DOHH2 (cell line): ENCODE measurements at regions not wholly inside any gene's neighbourhood (a gene's known extent, or its start where the extent isn't known, plus 50 kb on each side); places are given as distances from the start of the nearest gene placed in this dataset.

Source experiments
- H3F3A ChIP-seq: fragments of 200-600 bp; sonication (generic), shearing (Covaris generic); 2 replicates; pipeline ENCODE4 v1.6.0; 2016; ENCODE audit warnings: antibody characterized with exemption, mild to moderate bottlenecking; ENCODE audit not compliant: control insufficient read depth, insufficient read depth
- H3K27ac ChIP-seq: fragments of 200-600 bp; sonication (generic); 2 replicates; pipeline ENCODE4 v1.5.1; 2014; ENCODE audit warnings: low read depth, mild to moderate bottlenecking, low read length, moderate library complexity
- H3K27me3 ChIP-seq: fragments of 200-600 bp; sonication (generic); 2 replicates; pipeline ENCODE4 v1.6.1; 2014; ENCODE audit warnings: mild to moderate bottlenecking, low read length, mixed read lengths; ENCODE audit not compliant: control insufficient read depth
- H3K36me3 ChIP-seq: fragments of 200-600 bp; sonication (generic); 2 replicates; pipeline ENCODE4 v1.6.1; 2014; ENCODE audit warnings: mild to moderate bottlenecking, low read length, moderate library complexity, mixed read lengths; ENCODE audit not compliant: control insufficient read depth
- H3K4me1 ChIP-seq: fragments of 200-600 bp; sonication (generic); 2 replicates; pipeline ENCODE4 v1.6.1; 2014; ENCODE audit warnings: mild to moderate bottlenecking, low read length, mixed read lengths; ENCODE audit not compliant: control insufficient read depth
- H3K4me2 ChIP-seq: fragments of 200-600 bp; sonication (generic); 2 replicates; pipeline ENCODE4 v1.6.0; 2014; ENCODE audit warnings: mild to moderate bottlenecking, low read length, moderate library complexity
- H3K4me3 ChIP-seq: fragments of 200-600 bp; sonication (generic); 2 replicates; pipeline ENCODE4 v1.5.1; 2014; ENCODE audit warnings: mild to moderate bottlenecking, low read length, mixed read lengths
- H3K79me2 ChIP-seq: fragments of 200-600 bp; sonication (generic); 2 replicates; pipeline ENCODE4 v1.6.1; 2014; ENCODE audit warnings: mild to moderate bottlenecking, low read length, mixed read lengths; ENCODE audit not compliant: control insufficient read depth
- H3K9me2 ChIP-seq: fragments of 200-600 bp; sonication (generic); replicated peaks from 2 replicates; pipeline ENCODE4 v1.6.1; 2014; ENCODE audit warnings: mild to moderate bottlenecking, low read length, mixed read lengths; ENCODE audit not compliant: control insufficient read depth
- H3K9me3 ChIP-seq: fragments of 200-600 bp; sonication (generic); 2 replicates; pipeline ENCODE4 v1.6.1; 2014; ENCODE audit warnings: antibody characterized with exemption, low read length, mixed read lengths; ENCODE audit not compliant: control insufficient read depth, insufficient read depth
- H4K20me1 ChIP-seq: fragments of 200-600 bp; sonication (generic); 2 replicates; pipeline ENCODE4 v1.6.0; 2014; ENCODE audit warnings: low read depth, mild to moderate bottlenecking, antibody characterized with exemption, low read length, moderate library complexity; ENCODE audit not compliant: control insufficient read depth, insufficient read depth
- EZH2phosphoT487 ChIP-seq: fragments of 200-600 bp; sonication (generic); IDR thresholded peaks from 2 replicates; pipeline ENCODE4 v1.6.1; 2017; ENCODE audit warnings: borderline replicate concordance, mild to moderate bottlenecking, antibody characterized with exemption, low read length, moderate library complexity, mixed read lengths
- TF ChIP-seq, protein P1 (sequence below): fragments of 200-600 bp; sonication (generic); IDR thresholded peaks from one replicate; pipeline ENCODE4 v1.5.1; 2014; ENCODE audit warnings: antibody characterized with exemption, mild to moderate bottlenecking, low read depth, low read length; ENCODE audit not compliant: poor library complexity, severe bottlenecking

DNA sequence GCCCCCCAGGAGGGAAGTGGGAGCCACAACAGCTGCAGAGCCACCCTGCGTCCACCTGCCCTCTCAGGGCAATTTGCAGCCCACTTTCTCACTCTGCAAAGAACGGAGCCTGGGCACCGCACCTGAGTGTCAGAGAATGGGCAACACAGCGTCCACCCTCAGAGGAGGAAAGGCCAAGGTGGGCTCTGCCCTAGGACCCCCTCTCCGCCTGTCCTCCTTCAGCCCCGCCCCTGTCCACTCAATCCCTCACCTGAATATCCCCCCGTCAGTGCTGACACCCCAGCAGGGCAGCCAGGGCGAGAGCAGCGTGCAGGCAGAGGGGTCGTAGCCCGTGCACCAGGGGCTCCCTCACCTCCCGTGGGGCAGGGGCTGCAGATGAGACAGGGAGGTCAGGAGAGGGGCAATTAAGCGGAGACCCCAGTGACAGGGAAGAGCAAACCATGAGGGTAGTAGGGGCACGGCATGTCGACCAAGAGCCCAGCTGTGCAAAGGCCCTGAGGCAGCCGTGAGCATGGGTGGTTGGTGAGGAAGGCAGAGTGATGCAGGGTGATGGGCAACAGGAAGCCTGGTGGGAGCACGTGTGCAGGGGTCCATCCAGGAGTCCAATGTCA, 140.3 kb downstream of the OLFM1 start:
- Histone ChIP-seq H3K27ac (no peak overlapping the region), H4K20me1 (no peaks in the 10 kb centered on the region), H3K79me2 (no peaks in the 10 kb centered on the region), H3K4me2 (no peak overlapping the region), H3K9me2 (no peaks in the 10 kb centered on the region), H3K9me3 (peaks cover 16% of the 10 kb centered on the region), H3K4me3 (no peak overlapping the region), H3K36me3 (no peaks in the 10 kb centered on the region), H3F3A (no peaks in the 10 kb centered on the region; the same call in 1 of the 2 replicates), H3K27me3 (no peaks in the 10 kb centered on the region), H3K4me1 (no peaks in the 10 kb centered on the region)
- TF ChIP-seq, protein P1, sequence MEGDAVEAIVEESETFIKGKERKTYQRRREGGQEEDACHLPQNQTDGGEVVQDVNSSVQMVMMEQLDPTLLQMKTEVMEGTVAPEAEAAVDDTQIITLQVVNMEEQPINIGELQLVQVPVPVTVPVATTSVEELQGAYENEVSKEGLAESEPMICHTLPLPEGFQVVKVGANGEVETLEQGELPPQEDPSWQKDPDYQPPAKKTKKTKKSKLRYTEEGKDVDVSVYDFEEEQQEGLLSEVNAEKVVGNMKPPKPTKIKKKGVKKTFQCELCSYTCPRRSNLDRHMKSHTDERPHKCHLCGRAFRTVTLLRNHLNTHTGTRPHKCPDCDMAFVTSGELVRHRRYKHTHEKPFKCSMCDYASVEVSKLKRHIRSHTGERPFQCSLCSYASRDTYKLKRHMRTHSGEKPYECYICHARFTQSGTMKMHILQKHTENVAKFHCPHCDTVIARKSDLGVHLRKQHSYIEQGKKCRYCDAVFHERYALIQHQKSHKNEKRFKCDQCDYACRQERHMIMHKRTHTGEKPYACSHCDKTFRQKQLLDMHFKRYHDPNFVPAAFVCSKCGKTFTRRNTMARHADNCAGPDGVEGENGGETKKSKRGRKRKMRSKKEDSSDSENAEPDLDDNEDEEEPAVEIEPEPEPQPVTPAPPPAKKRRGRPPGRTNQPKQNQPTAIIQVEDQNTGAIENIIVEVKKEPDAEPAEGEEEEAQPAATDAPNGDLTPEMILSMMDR: no peak
- TF ChIP-seq EZH2phosphoT487: no peak

DNA sequence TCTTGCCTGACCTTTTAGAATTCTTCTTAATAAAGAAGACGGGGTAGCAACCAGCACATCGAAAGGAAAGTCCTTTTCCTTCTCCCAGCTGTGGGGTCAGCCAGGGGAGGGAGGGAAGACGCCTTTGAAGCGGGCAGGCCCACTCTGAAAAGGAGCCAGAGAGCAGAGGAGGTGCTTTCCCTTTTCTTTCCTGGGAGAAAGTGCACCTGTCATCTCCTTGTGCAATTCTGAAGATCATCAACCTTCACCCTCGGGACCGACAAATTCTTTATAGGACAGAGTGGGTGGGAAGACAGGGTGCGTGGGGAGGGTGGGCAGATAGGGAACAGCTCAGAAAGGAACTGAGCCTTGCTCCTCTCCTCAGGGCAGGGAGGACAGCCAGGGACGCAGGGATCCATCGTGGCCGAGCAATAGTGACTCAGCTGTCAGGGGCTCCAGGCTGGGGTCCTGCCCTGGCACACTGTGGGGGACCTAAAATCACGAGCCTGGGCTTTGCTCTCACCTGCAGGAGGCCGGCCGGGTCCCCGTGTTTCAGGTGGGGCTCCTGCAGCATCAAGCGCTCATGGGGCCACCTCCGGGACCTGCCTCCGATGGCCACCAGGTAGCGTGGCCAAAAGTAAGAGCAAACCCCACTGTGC, 141.0 kb downstream of the OLFM1 start:
- Histone ChIP-seq H3K27ac (no peak overlapping the region), H3K4me1 (no peaks in the 10 kb centered on the region), H3K9me2 (no peaks in the 10 kb centered on the region), H3K36me3 (no peaks in the 10 kb centered on the region), H3K79me2 (no peaks in the 10 kb centered on the region), H4K20me1 (no peaks in the 10 kb centered on the region), H3K4me2 (no peak overlapping the region), H3F3A (no peaks in the 10 kb centered on the region; the same call in 1 of the 2 replicates), H3K4me3 (no peak overlapping the region), H3K9me3 (peaks cover 16% of the 10 kb centered on the region), H3K27me3 (no peaks in the 10 kb centered on the region)
- TF ChIP-seq, protein P1: no peak
- TF ChIP-seq EZH2phosphoT487: no peak

DNA sequence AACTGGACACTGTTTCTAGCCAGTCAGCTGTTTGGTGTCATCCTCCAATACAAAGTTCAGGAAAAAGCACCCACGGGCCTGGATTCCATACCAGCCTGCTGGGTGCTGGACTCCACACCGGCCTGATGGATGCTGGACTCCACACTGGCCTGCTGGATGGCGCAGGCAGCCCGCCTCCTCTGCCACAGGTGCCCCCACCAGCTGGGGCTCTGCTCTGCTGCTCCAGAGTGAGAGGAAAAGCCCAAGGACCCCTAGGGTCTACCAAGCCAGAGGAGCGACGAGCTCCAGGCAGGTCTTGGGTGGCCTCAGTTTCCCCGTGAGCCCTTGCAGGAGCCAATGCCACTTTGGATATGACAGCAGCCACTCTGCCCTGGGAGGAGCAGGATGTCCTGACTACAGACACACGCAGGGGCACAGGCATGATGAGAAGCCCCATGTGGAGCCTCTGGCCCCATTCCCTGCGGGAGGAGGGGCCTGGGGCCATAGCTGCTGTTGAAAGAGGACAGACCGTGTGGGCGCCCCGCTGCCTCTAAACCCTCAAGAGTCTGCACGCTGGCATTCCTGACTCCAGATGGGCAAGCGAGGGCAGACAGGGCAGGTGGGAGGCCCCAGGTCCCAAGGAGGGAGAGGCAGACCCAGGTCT, 141.6 kb downstream of the OLFM1 start:
- TF ChIP-seq, protein P1: no peak
- no peak for TF ChIP-seq EZH2phosphoT487
- Histone ChIP-seq H3K4me1 (no peaks in the 10 kb centered on the region), H3F3A (no peaks in the 10 kb centered on the region; the same call in 1 of the 2 replicates), H3K27me3 (no peaks in the 10 kb centered on the region), H3K27ac (no peak overlapping the region), H3K36me3 (no peaks in the 10 kb centered on the region), H3K9me2 (no peaks in the 10 kb centered on the region), H3K4me2 (no peak overlapping the region), H3K4me3 (no peak overlapping the region), H3K79me2 (no peaks in the 10 kb centered on the region), H3K9me3 (peaks cover 16% of the 10 kb centered on the region), H4K20me1 (no peaks in the 10 kb centered on the region)
